ENCODE measurements at regions not wholly inside any gene's neighbourhood (a gene's known extent, or its start where the extent isn't known, plus 50 kb on each side); places are given as distances from the start of the nearest gene placed in this dataset.

DNA sequence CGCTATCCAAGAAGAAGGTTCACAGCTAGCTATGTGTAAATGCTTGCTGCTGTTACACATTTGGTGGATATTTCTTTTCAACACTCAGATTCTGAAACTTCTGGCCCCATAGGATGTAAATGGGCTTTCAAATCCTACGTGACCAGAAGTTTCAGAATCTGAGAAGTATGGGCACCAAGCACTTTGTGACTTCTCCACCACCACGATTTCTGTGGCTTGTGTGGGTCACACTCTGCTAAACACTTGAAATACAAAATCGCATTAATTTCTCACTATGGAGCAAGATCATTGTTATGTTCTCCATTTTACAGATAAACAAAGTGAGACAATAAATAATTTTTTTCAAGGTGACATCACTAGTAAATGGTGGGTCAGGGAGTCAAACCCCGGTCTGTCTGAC lies 259.4 kb upstream of the JADE1 start:
- TF ChIP-seq, protein P1, sequence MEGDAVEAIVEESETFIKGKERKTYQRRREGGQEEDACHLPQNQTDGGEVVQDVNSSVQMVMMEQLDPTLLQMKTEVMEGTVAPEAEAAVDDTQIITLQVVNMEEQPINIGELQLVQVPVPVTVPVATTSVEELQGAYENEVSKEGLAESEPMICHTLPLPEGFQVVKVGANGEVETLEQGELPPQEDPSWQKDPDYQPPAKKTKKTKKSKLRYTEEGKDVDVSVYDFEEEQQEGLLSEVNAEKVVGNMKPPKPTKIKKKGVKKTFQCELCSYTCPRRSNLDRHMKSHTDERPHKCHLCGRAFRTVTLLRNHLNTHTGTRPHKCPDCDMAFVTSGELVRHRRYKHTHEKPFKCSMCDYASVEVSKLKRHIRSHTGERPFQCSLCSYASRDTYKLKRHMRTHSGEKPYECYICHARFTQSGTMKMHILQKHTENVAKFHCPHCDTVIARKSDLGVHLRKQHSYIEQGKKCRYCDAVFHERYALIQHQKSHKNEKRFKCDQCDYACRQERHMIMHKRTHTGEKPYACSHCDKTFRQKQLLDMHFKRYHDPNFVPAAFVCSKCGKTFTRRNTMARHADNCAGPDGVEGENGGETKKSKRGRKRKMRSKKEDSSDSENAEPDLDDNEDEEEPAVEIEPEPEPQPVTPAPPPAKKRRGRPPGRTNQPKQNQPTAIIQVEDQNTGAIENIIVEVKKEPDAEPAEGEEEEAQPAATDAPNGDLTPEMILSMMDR (IDR thresholded peaks at IDR 0.05; ENCODE audit: insufficient read depth, low read depth, low read length): no peak
- no peak overlapping the region for H3K4me3 ChIP-seq (ENCODE audit: low read depth, low read length)
- no peak for DNase-seq (ENCODE audit: low read depth)

DNA sequence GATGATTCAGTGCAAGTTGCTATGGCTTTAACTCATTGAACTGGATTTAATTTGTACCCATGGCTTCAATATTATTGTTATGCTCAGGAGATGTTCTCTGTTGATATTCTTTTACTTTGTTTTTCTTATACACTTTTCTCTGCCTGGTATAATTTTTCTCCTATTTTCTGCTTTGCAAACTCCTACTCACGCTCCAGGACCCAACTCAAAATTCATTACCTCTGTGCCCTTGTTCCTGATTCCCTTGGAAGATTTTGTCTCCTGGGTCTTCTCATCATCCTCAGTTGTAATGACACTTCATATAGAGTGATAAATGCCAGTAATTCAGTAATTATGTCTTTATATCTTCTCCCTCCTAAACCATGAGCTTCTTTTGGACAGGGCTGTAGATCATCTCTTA lies 259.9 kb upstream of the JADE1 start:
- TF ChIP-seq, protein P1 (IDR thresholded peaks at IDR 0.05; ENCODE audit: insufficient read depth, low read depth, low read length): no peak
- no peak for DNase-seq (ENCODE audit: low read depth)
- H3K4me3 ChIP-seq (ENCODE audit: low read depth, low read length): no peak overlapping the region

DNA sequence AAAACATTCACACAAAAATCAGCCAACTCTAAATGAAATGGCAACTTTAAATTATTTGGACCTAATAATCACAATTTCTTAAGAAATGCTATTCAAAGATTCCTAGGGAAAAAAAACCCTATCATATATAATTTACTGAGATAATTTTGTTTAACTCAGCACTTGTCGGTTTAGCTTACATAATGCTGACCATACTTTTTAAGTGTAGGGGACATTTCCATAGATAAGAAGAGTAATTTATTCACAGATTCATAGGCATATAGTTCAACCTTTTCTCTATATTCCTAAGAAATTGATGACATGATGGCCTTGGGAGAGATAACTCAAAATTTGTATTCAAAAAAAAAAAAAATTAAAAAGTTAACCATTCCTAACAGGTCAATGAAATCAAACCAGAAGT lies 260.8 kb upstream of the PGRMC2 start:
- no peak for DNase-seq (ENCODE audit: low read depth)
- no peak overlapping the region for H3K4me3 ChIP-seq (ENCODE audit: low read depth, low read length)
- TF ChIP-seq, protein P1 (IDR thresholded peaks at IDR 0.05; ENCODE audit: insufficient read depth, low read depth, low read length): no peak

DNA sequence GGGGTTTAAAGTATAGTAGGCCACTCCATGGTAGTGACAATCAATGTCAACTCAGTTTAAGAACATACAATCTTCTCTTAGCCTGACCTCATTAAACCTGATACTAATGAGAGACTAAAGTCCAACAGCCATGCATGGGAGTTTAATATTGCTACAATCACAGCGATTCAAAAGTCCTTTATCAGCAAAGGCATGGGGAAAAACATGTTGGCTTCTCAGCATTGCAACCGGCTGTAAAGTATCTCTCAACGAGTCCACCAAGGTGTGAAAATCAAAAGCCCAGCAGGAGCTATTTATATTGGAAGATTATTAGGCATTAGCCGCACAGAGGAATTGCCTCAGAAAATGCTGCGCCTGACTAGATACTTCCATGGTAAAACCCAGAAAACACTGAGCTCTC lies 256.7 kb upstream of the PGRMC2 start:
- TF ChIP-seq, protein P1 (IDR thresholded peaks at IDR 0.05; ENCODE audit: insufficient read depth, low read depth, low read length): no peak
- DNase-seq (ENCODE audit: low read depth): no peak
- no peak overlapping the region for H3K4me3 ChIP-seq (ENCODE audit: low read depth, low read length)

DNA sequence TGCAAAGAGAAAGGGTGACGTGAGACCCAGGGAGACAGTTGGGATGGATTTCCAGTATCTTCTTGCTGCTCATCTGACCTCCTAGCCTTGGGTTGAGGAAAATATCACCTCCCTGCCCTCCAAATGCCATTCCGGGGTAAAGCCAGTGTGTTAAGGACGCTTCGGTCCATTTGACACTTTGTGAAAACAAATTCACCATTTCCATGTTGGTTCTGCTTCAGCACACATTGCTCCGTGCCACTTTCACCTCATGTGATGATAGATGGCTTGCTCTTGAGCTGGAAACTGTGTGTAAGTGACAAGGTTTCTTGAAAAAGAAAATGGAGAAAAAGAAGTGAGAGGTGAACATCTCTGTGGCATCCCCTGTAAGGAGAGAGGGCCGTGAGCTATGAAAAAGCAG lies 256.1 kb upstream of the PGRMC2 start:
- H3K4me3 ChIP-seq (ENCODE audit: low read depth, low read length): no peak overlapping the region
- TF ChIP-seq, protein P1 (IDR thresholded peaks at IDR 0.05; ENCODE audit: insufficient read depth, low read depth, low read length): no peak
- no peak for DNase-seq (ENCODE audit: low read depth)

DNA sequence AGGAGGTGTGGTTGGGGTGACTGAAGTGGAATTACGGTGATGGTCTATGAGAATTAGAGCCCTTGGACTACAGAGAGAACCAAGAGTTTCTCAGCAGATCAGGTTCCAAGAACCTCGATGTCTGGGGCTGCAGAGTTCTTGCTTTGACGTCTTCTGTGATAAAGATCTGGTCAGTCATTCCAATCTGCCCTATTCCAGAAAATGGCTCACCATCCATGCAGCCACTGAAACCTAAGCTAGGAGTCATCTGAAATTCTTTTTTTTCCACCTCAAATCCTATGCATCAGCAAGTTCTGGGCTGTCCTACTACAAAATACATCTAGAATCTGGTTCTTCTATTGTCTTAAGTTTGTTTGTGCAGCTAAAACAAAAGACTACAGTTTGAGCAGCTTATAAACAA lies 254.4 kb upstream of the PGRMC2 start:
- peak; percentile 34 for DNase-seq (ENCODE audit: low read depth)
- TF ChIP-seq, protein P1 (IDR thresholded peaks at IDR 0.05; ENCODE audit: insufficient read depth, low read depth, low read length): no peak
- H3K4me3 ChIP-seq (ENCODE audit: low read depth, low read length): no peak overlapping the region

DNA sequence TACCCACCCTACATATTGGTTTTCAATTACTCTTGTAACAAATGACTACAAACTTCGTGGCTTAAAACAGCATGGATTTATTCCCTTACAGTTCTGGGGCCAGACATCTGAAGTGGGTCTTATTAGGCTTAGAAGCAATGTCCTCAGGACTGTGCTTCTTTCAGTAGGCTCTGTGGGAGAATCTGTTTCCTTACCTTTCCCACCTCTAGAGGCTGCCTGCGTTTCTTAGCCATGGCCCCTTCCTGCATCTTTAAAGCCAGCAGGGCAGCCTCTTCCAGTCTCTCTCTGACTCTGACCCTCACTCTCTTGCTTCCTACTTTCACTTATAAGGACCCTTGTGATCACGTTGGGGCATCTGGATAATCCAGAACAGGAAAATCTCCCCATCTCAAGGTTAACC lies 252.5 kb upstream of the PGRMC2 start:
- DNase-seq (ENCODE audit: low read depth): no peak
- no peak overlapping the region for H3K4me3 ChIP-seq (ENCODE audit: low read depth, low read length)
- TF ChIP-seq, protein P1 (IDR thresholded peaks at IDR 0.05; ENCODE audit: insufficient read depth, low read depth, low read length): no peak
